ENCODE measurements at regions not wholly inside any gene's neighbourhood (a gene's known extent, or its start where the extent isn't known, plus 50 kb on each side); places are given as distances from the start of the nearest gene placed in this dataset.

DNA sequence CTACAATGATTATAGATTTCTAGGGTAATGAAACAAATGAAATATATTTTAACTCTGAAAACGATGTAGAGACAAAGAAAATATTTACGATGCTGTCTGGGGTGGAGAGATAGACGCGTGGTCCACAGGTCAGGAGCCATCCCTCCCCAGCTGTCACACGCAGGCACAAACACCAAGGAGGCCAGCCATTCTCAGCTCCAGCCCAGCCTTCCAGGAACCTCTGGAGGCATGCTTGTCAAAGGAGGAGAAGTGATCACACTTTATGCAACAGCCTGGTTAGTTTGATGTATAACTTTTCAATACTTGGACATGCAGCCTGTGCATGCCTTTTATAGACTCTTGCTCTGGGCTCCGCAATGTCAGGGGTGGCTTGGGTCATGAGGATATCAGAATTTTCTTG lies 391.5 kb upstream of the MGMT start:
- Histone ChIP-seq H4K20me1 (ENCODE audit: insufficient read depth, poor library complexity, severe bottlenecking) (no peaks in the 10 kb centered on the region), H3K27ac (no peak overlapping the region), H3K4me1 (ENCODE audit: insufficient read depth) (no peaks in the 10 kb centered on the region), H3K4me3 (no peak overlapping the region), H2AFZ (no peak overlapping the region), H3K9me2 (replicated peaks; ENCODE audit: insufficient read depth) (no peaks in the 10 kb centered on the region), H3K27me3 (no peaks in the 10 kb centered on the region), H3K36me3 (replicated peaks; ENCODE audit: insufficient read depth, low read depth) (no peaks in the 10 kb centered on the region), H3K9me3 (ENCODE audit: low read depth) (no peaks in the 10 kb centered on the region), H3K4me2 (no peak overlapping the region), H3K79me2 (no peaks in the 10 kb centered on the region)
- 82% methylated on average over 6 of the region's 6 CpGs for WGBS (ENCODE audit: low lambda C conversion rate, missing lambda C conversion rate)
- no peak for DNase-seq (ENCODE audit: low spot score)
- no peak for TF ChIP-seq EZH2phosphoT487 (IDR thresholded peaks at IDR 0.05; ENCODE audit: low read depth, severe bottlenecking, unreplicated experiment)
- TF ChIP-seq EZH2 (IDR thresholded peaks at IDR 0.05; ENCODE audit: borderline replicate concordance), result no peak
- TF ChIP-seq, protein P1, sequence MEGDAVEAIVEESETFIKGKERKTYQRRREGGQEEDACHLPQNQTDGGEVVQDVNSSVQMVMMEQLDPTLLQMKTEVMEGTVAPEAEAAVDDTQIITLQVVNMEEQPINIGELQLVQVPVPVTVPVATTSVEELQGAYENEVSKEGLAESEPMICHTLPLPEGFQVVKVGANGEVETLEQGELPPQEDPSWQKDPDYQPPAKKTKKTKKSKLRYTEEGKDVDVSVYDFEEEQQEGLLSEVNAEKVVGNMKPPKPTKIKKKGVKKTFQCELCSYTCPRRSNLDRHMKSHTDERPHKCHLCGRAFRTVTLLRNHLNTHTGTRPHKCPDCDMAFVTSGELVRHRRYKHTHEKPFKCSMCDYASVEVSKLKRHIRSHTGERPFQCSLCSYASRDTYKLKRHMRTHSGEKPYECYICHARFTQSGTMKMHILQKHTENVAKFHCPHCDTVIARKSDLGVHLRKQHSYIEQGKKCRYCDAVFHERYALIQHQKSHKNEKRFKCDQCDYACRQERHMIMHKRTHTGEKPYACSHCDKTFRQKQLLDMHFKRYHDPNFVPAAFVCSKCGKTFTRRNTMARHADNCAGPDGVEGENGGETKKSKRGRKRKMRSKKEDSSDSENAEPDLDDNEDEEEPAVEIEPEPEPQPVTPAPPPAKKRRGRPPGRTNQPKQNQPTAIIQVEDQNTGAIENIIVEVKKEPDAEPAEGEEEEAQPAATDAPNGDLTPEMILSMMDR (IDR thresholded peaks at IDR 0.05; ENCODE audit: poor library complexity), result no peak

DNA sequence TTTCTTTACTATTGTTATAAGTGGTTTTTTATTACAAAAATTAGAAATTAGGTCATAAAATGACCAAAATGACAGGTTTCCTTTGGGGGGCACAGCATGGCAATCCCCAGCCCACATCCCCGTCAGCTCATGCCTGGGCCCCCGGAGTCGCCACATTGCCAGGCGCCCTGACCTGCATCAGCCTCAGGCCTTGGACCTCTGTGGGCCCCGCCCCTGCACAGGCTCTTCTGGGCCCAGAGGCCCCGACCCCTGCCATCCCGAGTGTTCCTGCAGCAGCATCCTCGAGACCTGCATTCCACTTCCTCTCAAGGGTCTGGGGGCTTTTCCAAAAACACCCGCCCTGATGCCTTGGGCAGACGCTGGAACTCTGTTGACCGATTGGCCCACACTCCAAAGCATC lies 391.1 kb upstream of the MGMT start:
- H2AFZ ChIP-seq, result no peak overlapping the region

DNA sequence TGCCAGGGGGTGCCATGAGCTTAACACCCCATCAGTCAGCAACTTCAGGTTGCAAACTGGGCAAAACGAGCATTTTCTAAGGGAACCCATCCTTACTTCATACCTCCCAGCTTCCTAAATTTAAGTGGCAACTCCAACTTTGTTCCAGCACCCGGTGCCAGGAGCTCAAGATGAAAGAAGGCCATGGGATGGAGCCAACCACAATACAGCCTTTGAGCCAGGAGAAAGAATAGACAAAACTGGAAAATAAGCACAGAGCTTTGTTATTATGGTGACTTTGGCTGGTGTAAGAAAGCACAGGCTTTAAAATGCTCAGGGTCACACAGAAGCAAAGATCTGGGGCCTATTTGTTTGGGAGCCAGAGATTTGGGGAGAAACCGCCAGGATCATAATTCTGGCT lies 388.7 kb upstream of the MGMT start:
- H3K27me3 ChIP-seq, result no peaks in the 10 kb centered on the region
- DNase-seq (ENCODE audit: low spot score), result no peak
- no peaks in the 10 kb centered on the region for H3K4me1 ChIP-seq (ENCODE audit: insufficient read depth)
- H3K4me2 ChIP-seq, result no peak overlapping the region
- H3K27ac ChIP-seq, result no peak overlapping the region
- 74% methylated on average over 3 of the region's 3 CpGs for WGBS (ENCODE audit: low lambda C conversion rate, missing lambda C conversion rate)
- no peaks in the 10 kb centered on the region for H3K79me2 ChIP-seq
- H3K9me3 ChIP-seq (ENCODE audit: low read depth), result no peaks in the 10 kb centered on the region
- no peak overlapping the region for H2AFZ ChIP-seq
- no peak for TF ChIP-seq EZH2 (IDR thresholded peaks at IDR 0.05; ENCODE audit: borderline replicate concordance)
- TF ChIP-seq EZH2phosphoT487 (IDR thresholded peaks at IDR 0.05; ENCODE audit: low read depth, severe bottlenecking, unreplicated experiment), result no peak
- TF ChIP-seq, protein P1 (IDR thresholded peaks at IDR 0.05; ENCODE audit: poor library complexity), result no peak
- H3K4me3 ChIP-seq, result no peak overlapping the region
- no peaks in the 10 kb centered on the region for H3K9me2 ChIP-seq (replicated peaks; ENCODE audit: insufficient read depth)
- H4K20me1 ChIP-seq (ENCODE audit: insufficient read depth, poor library complexity, severe bottlenecking), result no peaks in the 10 kb centered on the region
- no peaks in the 10 kb centered on the region for H3K36me3 ChIP-seq (replicated peaks; ENCODE audit: insufficient read depth, low read depth)

More for the DNA sequence above, 391.1 kb upstream of the MGMT start:
- 94% methylated on average over 11 of the region's 11 CpGs for WGBS (ENCODE audit: low lambda C conversion rate, missing lambda C conversion rate)
- no peaks in the 10 kb centered on the region for H3K4me1 ChIP-seq (ENCODE audit: insufficient read depth)
- H3K27ac ChIP-seq, result no peak overlapping the region
- no peaks in the 10 kb centered on the region for H3K27me3 ChIP-seq
- no peaks in the 10 kb centered on the region for H3K9me3 ChIP-seq (ENCODE audit: low read depth)
- H3K9me2 ChIP-seq (replicated peaks; ENCODE audit: insufficient read depth), result no peaks in the 10 kb centered on the region
- no peak for TF ChIP-seq EZH2 (IDR thresholded peaks at IDR 0.05; ENCODE audit: borderline replicate concordance)
- TF ChIP-seq, protein P1 (IDR thresholded peaks at IDR 0.05; ENCODE audit: poor library complexity), result no peak
- no peak for TF ChIP-seq EZH2phosphoT487 (IDR thresholded peaks at IDR 0.05; ENCODE audit: low read depth, severe bottlenecking, unreplicated experiment)
- no peak for DNase-seq (ENCODE audit: low spot score)
- H3K79me2 ChIP-seq, result no peaks in the 10 kb centered on the region
- no peaks in the 10 kb centered on the region for H4K20me1 ChIP-seq (ENCODE audit: insufficient read depth, poor library complexity, severe bottlenecking)
- H3K4me2 ChIP-seq, result no peak overlapping the region
- H3K36me3 ChIP-seq (replicated peaks; ENCODE audit: insufficient read depth, low read depth), result no peaks in the 10 kb centered on the region
- no peak overlapping the region for H3K4me3 ChIP-seq

DNA sequence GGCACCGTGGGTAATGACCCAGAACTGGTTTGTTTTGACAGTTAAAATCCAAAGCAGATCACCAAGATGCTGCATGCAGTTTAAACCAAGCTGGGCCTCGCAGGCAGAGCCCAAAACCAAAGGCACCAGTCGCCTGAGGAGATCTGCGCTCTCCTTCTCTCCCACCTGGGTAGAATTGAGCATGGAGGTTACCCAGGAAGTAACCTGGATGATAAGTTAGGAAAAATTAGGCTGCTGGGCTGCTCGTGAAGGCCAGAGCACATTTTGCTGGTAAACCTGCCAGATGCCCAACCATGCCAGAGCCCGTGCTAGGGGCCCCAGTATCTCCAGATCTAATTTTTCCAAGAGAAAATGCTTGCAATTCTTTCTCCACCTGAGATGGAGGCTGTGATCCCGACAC lies 388.3 kb upstream of the MGMT start:
- H3K27me3 ChIP-seq, result no peaks in the 10 kb centered on the region
- H4K20me1 ChIP-seq (ENCODE audit: insufficient read depth, poor library complexity, severe bottlenecking), result no peaks in the 10 kb centered on the region
- TF ChIP-seq, protein P1 (IDR thresholded peaks at IDR 0.05; ENCODE audit: poor library complexity), result no peak
- H2AFZ ChIP-seq, result no peak overlapping the region
- no peak overlapping the region for H3K4me2 ChIP-seq
- no peaks in the 10 kb centered on the region for H3K9me3 ChIP-seq (ENCODE audit: low read depth)
- H3K9me2 ChIP-seq (replicated peaks; ENCODE audit: insufficient read depth), result no peaks in the 10 kb centered on the region
- no peak overlapping the region for H3K4me3 ChIP-seq
- no peaks in the 10 kb centered on the region for H3K4me1 ChIP-seq (ENCODE audit: insufficient read depth)
- H3K36me3 ChIP-seq (replicated peaks; ENCODE audit: insufficient read depth, low read depth), result no peaks in the 10 kb centered on the region
- WGBS (ENCODE audit: low lambda C conversion rate, missing lambda C conversion rate), result 82% methylated on average over 7 of the region's 7 CpGs
- DNase-seq (ENCODE audit: low spot score), result no peak
- H3K27ac ChIP-seq, result no peak overlapping the region
- no peaks in the 10 kb centered on the region for H3K79me2 ChIP-seq
